Glomerular visceral epithelial cell (primary cell): ENCODE measurements at regions not wholly inside any gene's neighbourhood (a gene's known extent, or its start where the extent isn't known, plus 50 kb on each side); places are given as distances from the start of the nearest gene placed in this dataset.

Source experiments
- DNase-seq: peaks from one replicate; pipeline ENCODE4 v3.0.0-alpha.2; 2016; ENCODE audit errors: extremely low spot score

- DNase-seq, result no peak
Measured at GRCh38 chr17:79470754-79471153, 140.1 kb downstream of the RBFOX3 start.

DNA sequence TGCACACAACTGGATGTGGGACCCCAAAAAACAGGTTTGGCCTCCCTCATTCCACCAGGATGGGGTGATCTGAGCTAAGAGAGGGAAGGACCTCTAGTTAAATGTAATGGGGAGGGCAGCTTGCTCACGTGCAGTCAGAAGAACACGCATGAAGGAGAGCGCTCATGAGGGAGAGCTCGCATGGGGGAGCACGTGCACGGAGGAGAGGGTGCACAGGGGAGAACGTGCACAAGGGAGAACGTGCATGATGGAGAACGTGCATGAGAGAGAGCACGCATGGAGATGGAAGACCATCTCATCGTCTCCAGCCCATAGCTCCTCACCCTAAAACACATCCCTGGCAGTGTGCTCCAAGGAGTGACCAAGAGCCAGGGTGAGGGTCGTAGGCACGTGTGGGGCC is 141.2 kb downstream of the RBFOX3 start:
- no peak for DNase-seq

DNA sequence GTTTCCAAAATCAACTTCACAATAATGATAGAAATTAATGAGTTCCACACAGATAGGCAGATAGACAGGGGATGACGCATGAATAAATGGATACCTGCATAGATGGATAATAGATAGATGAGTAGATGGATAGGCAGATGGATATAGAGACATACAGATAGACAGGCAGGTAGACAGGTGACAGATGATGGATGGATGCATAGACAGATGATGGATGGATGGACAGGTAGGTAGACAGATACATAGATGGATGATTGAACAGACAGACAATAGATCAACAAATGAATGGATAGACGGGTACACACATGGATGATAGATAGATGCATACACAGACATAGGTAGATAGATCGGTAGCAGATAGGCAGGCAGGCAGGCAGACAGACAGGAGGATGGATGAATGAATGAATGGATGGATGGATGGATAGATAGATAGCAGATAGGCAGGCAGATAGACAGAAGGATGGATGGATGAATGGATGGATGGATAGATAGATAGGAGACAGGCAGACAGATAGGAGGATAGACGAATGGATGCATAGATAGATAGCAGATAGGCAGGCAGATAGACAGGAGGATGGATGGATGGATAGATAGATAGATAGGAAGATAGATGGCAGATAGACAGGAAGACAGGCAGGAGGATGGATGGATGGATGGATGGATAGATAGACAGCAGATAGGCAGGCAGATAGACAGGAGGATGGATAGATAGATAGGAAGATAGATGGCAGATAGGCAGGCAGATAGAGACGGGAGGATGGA is 142.5 kb downstream of the RBFOX3 start:
- DNase-seq, result no peak

DNA sequence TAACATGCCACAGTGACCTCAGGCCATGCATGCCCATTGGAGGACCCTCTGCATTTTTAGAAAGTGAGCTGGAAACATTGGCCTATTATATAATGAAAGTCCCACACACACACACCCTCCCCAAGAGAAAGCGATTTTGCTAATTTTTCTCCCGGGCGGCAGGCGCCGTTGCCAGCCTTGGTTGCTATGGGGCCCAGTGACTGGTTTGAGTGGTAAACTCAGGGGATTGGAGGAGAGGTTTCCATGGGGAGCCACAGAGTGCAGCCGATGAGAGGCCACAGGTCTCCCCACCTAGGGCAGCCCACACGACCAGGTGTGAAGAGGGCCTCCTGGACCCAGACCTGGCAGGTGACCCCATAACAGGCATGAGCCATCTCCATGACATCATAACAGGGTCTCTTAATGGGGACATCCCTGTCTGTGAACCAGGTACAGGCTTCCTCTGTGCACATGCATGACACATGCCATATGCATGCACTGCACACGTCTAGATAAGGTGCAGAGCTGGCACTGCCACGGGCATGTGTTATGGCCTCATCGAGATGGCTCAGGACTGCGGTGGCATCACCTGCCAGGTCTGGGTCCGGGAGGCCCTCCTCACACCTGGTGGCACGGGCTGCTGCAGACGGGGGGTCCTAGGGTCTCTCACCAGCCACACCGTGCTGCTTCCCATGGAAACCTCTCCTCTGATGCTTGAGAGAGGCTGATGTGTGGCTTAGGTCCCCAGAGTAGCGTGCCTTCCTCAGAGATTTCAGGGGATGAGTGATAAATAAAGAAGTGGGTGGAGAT is 144.1 kb downstream of the RBFOX3 start:
- no peak for DNase-seq

- no peak for DNase-seq
Measured at GRCh38 chr17:79465681-79466025, 145.2 kb downstream of the RBFOX3 start.

- no peak for DNase-seq
Measured at GRCh38 chr17:79465011-79465680, 145.7 kb downstream of the RBFOX3 start.

- no peak for DNase-seq
Measured at GRCh38 chr17:79464318-79465010, 146.4 kb downstream of the RBFOX3 start.

DNA sequence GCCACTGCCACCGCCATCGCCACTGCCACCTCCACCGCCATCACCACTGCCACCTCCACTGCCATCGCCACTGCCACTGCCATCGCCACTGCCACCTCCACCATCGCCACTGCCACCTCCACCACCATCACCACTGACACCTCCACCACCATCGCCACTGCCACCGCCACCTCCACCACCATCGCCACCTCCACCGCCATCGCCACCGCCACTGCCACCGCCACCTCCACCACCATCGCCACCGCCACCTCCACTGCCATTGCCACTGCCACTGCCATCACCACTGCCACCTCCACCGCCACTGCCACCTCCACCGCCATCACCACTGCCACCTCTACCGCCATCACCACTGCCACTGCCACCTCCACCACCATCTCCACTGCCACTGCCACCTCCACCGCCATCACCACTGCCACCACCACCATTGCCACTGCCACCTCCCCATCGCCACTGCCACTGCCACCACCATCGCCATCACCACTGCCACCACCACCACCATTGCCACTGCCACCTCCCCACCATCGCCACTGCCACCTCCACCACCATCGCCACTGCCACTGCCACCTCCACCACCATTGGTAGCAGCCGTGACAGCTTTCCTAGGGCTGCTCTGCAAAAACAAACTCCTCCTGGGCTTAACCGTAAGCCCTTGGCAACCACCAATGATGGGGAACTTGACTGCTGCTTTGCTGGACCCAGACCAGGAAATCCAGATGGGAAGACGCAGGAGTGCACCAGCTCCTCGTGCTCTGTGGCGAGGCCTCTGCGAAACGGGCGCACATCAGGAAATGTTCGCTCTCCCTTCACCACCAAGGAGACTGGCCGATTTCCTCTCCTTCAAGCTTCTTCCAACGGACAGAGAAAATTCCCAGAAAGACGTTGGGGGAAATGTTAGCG is 147.2 kb downstream of the RBFOX3 start:
- DNase-seq, result no peak

DNA sequence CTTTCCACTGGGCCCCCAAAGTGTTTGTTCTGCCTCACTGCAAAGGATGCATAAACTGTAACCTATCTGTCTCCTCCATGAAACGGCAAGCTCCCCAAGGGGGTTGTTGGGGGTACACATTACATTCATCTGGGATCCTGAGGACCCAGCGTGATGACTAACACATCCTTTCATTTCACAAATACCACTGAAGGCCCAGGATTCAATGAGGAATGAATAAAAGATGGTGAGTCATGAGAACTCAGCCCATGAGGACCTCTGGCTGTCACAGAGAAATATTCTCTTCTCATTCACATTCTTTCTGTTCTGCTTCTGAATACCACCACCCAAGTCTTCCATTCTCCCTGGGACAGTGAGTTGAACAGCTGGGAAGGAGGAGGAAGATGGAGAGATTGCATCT is 149.8 kb downstream of the RBFOX3 start:
- no peak for DNase-seq

DNA sequence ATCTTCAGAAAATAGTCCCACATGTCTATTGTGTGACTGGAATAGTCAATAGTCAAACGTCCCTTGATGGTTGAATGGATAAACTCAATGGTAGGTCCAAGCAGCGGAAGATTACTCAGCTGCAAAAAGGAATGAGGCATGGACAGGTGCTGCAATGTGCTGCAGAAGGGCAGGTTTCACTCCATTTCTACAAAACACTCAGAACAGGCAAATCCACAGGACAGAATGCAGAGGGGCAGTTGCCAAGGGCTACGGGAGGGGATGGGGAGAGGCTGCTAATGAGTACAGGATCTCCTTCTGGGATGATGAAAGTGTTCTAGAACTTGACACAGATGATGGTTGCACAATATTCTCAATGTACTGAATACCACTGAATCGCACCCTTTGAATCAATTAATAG is 151.0 kb downstream of the RBFOX3 start:
- no peak for DNase-seq

DNA sequence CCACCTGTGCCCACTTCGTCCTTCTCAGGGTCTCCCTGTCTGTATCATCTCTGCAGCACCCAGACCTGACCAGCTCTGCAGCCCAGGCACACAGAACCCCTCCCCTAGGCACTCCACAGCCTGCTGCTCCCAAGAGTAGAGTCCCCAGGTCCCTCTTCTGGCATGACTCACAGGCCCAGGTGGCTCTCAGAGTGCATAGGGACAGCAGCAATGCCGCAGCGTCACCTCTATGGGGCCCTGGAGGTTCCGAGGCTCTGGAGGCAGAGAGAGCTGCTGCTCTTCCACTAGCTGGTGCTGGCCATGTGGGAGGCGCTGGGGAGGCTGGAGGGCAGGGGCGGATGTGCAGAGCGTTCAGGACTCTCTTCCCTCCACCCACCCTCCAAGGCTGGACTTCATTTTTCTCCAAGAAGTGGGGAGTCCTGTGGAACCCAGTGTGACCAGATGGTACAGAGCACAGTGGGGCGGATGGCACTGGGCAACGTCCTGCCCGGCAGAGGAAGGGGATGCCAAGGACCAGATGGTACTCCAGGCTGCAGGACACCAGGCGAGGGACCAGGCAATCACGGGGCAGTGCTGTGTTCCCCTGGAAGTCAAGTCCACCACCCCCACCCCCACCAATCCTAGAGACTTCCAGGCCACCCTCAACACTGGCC is 151.7 kb downstream of the RBFOX3 start:
- no peak for DNase-seq

DNA sequence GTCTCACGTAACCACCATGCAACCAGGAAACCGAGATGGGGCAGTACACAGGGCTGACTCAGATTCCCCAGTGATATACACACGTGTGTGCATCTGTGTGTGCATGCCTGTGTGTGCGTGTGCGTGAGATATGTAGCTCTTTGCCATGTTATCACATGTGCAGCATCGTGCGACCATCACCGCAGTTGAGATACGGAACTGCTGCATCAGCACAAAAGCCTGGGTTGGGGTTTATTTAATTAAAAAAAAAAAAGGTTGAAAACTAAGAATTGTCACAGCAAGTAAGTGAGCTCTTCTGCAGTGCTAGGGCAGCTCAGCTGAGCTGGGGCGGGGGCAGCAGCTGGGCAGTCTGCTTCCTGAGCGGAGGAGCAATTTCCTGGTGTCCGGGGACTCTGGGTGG is 152.5 kb downstream of the RBFOX3 start:
- DNase-seq, result no peak

GRCh38 chr17:79457889-79458288 is 153.0 kb downstream of the RBFOX3 start:
- DNase-seq, result no peak

DNA sequence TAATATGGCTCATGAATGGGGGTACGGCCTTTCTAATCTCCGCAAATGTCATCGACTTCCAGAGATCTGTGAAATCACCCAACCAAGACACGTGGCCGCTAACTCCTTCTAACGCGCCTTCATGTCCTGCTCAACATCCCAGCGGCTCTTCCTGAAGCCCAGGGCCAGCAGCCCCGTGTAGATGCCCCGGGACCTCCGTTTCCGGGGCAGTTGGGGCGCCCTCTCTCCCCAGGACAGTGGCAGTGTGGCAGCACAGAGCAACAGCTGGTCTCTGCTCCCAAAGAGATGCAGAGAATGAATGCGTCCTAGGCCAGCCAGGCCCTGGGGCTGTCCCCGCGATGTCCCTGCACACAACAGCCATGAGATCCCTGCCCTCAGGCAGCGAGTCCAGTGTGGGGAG is 153.5 kb downstream of the RBFOX3 start:
- DNase-seq, result no peak

- no peak for DNase-seq
Measured at GRCh38 chr17:79455636-79456035, 155.2 kb downstream of the RBFOX3 start.

- no peak for DNase-seq
Measured at GRCh38 chr17:79454826-79455225, 156.0 kb downstream of the RBFOX3 start.

DNA sequence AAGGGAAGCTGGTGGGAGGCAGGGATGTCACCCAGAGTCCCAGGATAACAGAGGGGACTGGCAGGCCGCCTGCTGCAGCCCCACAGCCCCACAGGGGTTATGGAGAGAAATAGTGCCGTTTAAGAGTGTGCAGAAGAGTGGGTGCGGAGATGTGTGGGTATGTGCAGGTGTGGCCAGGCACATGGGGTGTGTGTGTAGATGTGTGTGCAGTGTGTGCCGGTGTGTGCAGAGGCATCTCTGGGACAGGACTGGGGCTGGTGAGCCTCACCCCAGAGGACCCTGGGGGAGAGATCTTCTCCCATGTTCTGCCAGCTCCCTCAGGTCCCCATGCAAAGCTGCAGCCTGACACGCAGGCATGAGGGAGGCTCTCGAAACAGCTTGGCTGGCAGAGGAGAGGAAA is 157.4 kb downstream of the RBFOX3 start:
- DNase-seq, result no peak

DNA sequence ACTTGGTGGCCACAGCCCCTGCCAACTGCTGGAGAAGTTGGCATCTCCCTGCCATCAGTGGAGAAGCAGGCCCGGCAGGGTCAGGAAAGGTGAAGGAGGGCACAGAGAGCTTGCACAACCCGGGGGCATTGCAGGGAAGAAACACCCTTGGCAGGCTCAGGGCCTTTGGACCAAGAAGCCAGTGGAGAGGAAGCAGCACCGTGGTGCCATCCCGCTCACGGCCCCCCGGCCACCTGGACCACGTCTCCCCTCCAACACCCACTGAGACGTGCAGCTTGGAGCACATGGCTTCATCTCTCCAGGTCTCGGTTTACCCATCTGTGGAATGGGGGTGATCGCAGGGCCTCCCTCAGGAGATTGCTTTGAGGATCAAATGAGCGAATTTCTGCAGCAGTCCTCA is 158.1 kb downstream of the RBFOX3 start:
- no peak for DNase-seq

- DNase-seq, result no peak
Measured at GRCh38 chr17:79451167-79451566, 159.7 kb downstream of the RBFOX3 start.

- no peak for DNase-seq
Measured at GRCh38 chr17:79446399-79447009, 164.3 kb downstream of the RBFOX3 start.
